ENCODE measurements at regions not wholly inside any gene's neighbourhood (a gene's known extent, or its start where the extent isn't known, plus 50 kb on each side); places are given as distances from the start of the nearest gene placed in this dataset.

DNA sequence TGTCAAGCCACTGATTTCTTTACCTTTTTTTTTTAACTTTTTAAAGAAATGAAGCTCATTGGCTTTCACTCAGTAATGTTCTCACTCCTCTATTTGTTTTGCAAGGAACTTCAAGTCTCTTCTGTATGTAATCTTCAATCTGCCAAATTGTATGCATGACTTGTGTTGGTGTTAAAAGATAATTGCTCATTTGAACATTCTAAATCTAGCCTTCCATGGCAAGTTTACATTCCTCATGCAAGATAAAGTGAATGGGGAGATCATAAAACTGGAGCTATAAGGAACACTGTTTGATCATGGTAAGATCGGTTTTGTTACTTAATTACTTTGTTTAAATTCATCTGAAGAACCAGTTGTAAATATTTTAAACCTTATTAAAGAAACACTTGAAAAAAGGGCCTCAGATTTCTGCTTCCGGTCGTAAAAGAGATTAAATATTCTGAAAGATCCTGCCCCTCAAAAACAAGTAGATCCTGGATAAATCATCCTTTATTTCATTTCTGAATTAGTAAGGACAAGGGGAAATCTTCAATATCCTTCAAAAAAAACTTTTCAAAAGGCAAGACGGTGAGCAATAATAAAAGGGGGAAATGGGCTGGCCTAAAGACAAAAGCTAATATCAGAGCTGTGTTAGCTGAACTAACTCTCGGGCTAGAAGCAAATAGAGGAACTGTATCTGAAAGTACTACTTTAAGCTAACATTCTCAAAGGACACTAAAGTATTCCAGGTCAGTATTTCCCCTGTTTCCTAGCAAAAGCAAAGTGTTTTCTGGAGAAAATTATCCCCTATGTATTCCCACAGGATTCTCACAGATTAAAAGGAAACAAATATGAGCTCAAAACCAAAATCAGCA is 107.0 kb upstream of the ATP11B start:
- peaks cover 17% of the 10 kb centered on the region for H3K4me1 ChIP-seq (replicated peaks; ENCODE audit: insufficient read depth)
- BruUV-seq (replicated peaks): no TSS peak
- no peaks in the 10 kb centered on the region for H3K36me3 ChIP-seq (ENCODE audit: low read depth)
- H3K9me2 ChIP-seq (ENCODE audit: insufficient read depth): no peaks in the 10 kb centered on the region
- H3F3A ChIP-seq (ENCODE audit: insufficient read depth, low read depth): peaks cover 7% of the 10 kb centered on the region; the same call in 1 of the 2 replicates
- POLR2A ChIA-PET (ENCODE audit: unreplicated experiment): no interaction called here
- no peaks in the 10 kb centered on the region for H3K79me2 ChIP-seq (ENCODE audit: low read depth)
- TF ChIP-seq, protein P1, sequence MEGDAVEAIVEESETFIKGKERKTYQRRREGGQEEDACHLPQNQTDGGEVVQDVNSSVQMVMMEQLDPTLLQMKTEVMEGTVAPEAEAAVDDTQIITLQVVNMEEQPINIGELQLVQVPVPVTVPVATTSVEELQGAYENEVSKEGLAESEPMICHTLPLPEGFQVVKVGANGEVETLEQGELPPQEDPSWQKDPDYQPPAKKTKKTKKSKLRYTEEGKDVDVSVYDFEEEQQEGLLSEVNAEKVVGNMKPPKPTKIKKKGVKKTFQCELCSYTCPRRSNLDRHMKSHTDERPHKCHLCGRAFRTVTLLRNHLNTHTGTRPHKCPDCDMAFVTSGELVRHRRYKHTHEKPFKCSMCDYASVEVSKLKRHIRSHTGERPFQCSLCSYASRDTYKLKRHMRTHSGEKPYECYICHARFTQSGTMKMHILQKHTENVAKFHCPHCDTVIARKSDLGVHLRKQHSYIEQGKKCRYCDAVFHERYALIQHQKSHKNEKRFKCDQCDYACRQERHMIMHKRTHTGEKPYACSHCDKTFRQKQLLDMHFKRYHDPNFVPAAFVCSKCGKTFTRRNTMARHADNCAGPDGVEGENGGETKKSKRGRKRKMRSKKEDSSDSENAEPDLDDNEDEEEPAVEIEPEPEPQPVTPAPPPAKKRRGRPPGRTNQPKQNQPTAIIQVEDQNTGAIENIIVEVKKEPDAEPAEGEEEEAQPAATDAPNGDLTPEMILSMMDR (conservative IDR thresholded peaks at IDR 0.05): no peak
- no peak for TF ChIP-seq EZH2 (IDR thresholded peaks at IDR 0.05; ENCODE audit: low read depth)
- no peak overlapping the region for H3K4me3 ChIP-seq
- CTCF ChIA-PET: interaction anchor here (0.5 to 0.7 kb wide), 2 partner anchors 364 to 977 kb away, joined by 8 to 11 read pairs; no protein-coding TSS in a partner anchor
- H3K27ac ChIP-seq: no peak overlapping the region
- H3K9me3 ChIP-seq (ENCODE audit: insufficient read depth, low read depth): no peaks in the 10 kb centered on the region; the same call in 1 of the 2 replicates
- H3K27me3 ChIP-seq (ENCODE audit: insufficient read depth, low read depth): no peaks in the 10 kb centered on the region
- no peak overlapping the region for H3K4me2 ChIP-seq
- no peak for DNase-seq
- H4K20me1 ChIP-seq (ENCODE audit: insufficient read depth): no peaks in the 10 kb centered on the region
- no peak overlapping the region for H2AFZ ChIP-seq
- intact Hi-C loops (cut with micrococcal nuclease; ENCODE audit: unreplicated experiment): loop anchor here (10.0 kb wide), 2 partner anchors 791 to 1701 kb away; partner anchors contain the start of gene DNAJC19

- Histone ChIP-seq H3K9me3 (ENCODE audit: insufficient read depth, low read depth) (no peaks in the 10 kb centered on the region; the same call in 1 of the 2 replicates), H3K9me2 (ENCODE audit: insufficient read depth) (no peaks in the 10 kb centered on the region), H3K4me1 (replicated peaks; ENCODE audit: insufficient read depth) (no peaks in the 10 kb centered on the region), H3K79me2 (ENCODE audit: low read depth) (no peaks in the 10 kb centered on the region), H2AFZ (no peak overlapping the region), H3F3A (ENCODE audit: insufficient read depth, low read depth) (no peaks in the 10 kb centered on the region), H3K27ac (no peak overlapping the region), H3K27me3 (ENCODE audit: insufficient read depth, low read depth) (no peaks in the 10 kb centered on the region), H3K4me2 (no peak overlapping the region), H3K4me3 (no peak overlapping the region), H4K20me1 (ENCODE audit: insufficient read depth) (no peaks in the 10 kb centered on the region), H3K36me3 (ENCODE audit: low read depth) (no peaks in the 10 kb centered on the region)
- intact Hi-C loops (cut with micrococcal nuclease; ENCODE audit: unreplicated experiment): no loop called here
- POLR2A ChIA-PET (ENCODE audit: unreplicated experiment): no interaction called here
- no peak for TF ChIP-seq EZH2 (IDR thresholded peaks at IDR 0.05; ENCODE audit: low read depth)
- DNase-seq: no peak
- CTCF ChIA-PET: no interaction called here
- no TSS peak for BruUV-seq (replicated peaks)
Observed at GRCh38 chr3:182690172-182690571, 103.1 kb upstream of the ATP11B start.

DNA sequence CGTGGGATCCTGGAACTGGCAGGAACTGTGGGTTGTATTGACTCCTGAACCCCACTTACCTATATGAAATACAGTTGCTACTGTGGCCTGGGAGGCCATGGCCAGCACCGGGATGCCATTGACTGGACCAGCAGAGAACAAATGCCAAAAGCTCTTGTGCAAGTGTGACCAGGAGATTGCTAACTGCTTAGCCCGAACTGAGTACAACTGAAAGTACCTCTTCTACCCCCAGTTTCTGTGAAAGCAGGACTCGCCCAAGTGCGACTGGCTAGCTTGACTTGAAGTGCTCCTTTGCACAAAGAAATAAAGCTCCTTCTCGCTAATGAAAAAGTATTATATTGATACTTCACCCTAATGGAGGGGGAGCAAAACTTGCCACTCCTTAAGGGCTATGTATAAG is 101.3 kb upstream of the ATP11B start:
- intact Hi-C loops (cut with micrococcal nuclease; ENCODE audit: unreplicated experiment): no loop called here
- H3K79me2 ChIP-seq (ENCODE audit: low read depth): no peaks in the 10 kb centered on the region
- H2AFZ ChIP-seq: no peak overlapping the region
- no peak overlapping the region for H3K4me3 ChIP-seq
- no peaks in the 10 kb centered on the region for H3K9me2 ChIP-seq (ENCODE audit: insufficient read depth)
- H4K20me1 ChIP-seq (ENCODE audit: insufficient read depth): no peaks in the 10 kb centered on the region
- H3K36me3 ChIP-seq (ENCODE audit: low read depth): no peaks in the 10 kb centered on the region
- no TSS peak for BruUV-seq (replicated peaks)
- CTCF ChIA-PET: interaction anchor here (0.6 kb wide), 1 partner anchor 206 kb away, joined by 3 read pairs; no protein-coding TSS in a partner anchor
- H3K27ac ChIP-seq: no peak overlapping the region
- no peak for DNase-seq
- H3K9me3 ChIP-seq (ENCODE audit: insufficient read depth, low read depth): no peaks in the 10 kb centered on the region
- H3K4me1 ChIP-seq (replicated peaks; ENCODE audit: insufficient read depth): no peaks in the 10 kb centered on the region
- H3K27me3 ChIP-seq (ENCODE audit: insufficient read depth, low read depth): no peaks in the 10 kb centered on the region
- POLR2A ChIA-PET (ENCODE audit: unreplicated experiment): no interaction called here
- no peak overlapping the region for H3K4me2 ChIP-seq
- no peaks in the 10 kb centered on the region for H3F3A ChIP-seq (ENCODE audit: insufficient read depth, low read depth)
- no peak for TF ChIP-seq EZH2 (IDR thresholded peaks at IDR 0.05; ENCODE audit: low read depth)
- TF ChIP-seq, protein P1 (conservative IDR thresholded peaks at IDR 0.05): no peak

Data from PC-9 (cell line).